ENCODE measurements at regions not wholly inside any gene's neighbourhood (a gene's known extent, or its start where the extent isn't known, plus 50 kb on each side); places are given as distances from the start of the nearest gene placed in this dataset.

GRCh38 chr11:79956061-79956460 lies 515.2 kb upstream of the TENM4 start:
- WGBS (ENCODE audit: low lambda C conversion rate), result 14% methylated on average over 4 of the region's 4 CpGs
- FAIRE-seq (no peak), DNase-seq (ENCODE audit: low spot score) (no peak), ATAC-seq (no peak)
- Histone ChIP-seq H2AFZ (ENCODE audit: low read length) (no peak overlapping the region), H3K27me3 (ENCODE audit: control insufficient read depth in 1 of 2, insufficient read depth in 2 of 2, low read length in 2 of 2) (no peaks in the 10 kb centered on the region), H3K27ac (ENCODE audit: extremely low read length, insufficient read depth, low read length) (no peak overlapping the region), H3K4me1 (ENCODE audit: insufficient read depth, low read length) (no peaks in the 10 kb centered on the region), H4K20me1 (ENCODE audit: insufficient read depth, low read length) (no peaks in the 10 kb centered on the region), H3K4me2 (ENCODE audit: low read depth, low read length) (no peak overlapping the region), H3K9ac (ENCODE audit: insufficient read depth, low read depth, low read length) (no peak overlapping the region), H3K36me3 (replicated peaks in 1 of 2; ENCODE audit: control insufficient read depth in 1 of 2, insufficient read depth in 2 of 2, low read length in 2 of 2) (no peaks in the 10 kb centered on the region), H3K4me3 (replicated peaks in 1 of 3; ENCODE audit: insufficient read depth in 1 of 3, low read depth in 2 of 3, low read length in 3 of 3) (no peak overlapping the region), H3K79me2 (ENCODE audit: insufficient read depth, low read length) (no peaks in the 10 kb centered on the region), H3K9me3 (ENCODE audit: low read length) (peaks cover 40% of the 10 kb centered on the region)
- ChIA-PET POLR2A (no interaction called here), CTCF (ENCODE audit: low intra/inter-chr PET ratio, low total read pairs) (no interaction called here)
- intact Hi-C loops (cut with micrococcal nuclease; ENCODE audit: unreplicated experiment), result no loop called here
- TF ChIP-seq PBX2 (CRISPR knock-in tag; IDR thresholded peaks at IDR 0.05) (no peak), MEF2D (CRISPR knock-in tag; IDR thresholded peaks at IDR 0.05) (no peak), ESRRA (CRISPR knock-in tag; IDR thresholded peaks at IDR 0.05; ENCODE audit: low read depth) (no peak), ZNF333 (CRISPR knock-in tag; IDR thresholded peaks at IDR 0.05; ENCODE audit: borderline replicate concordance) (no peak), SETDB1 (CRISPR knock-in tag; IDR thresholded peaks at IDR 0.05; ENCODE audit: borderline replicate concordance) (no peak), ZKSCAN1 (IDR thresholded peaks at IDR 0.05; ENCODE audit: low read length) (no peak), ZBTB7B (CRISPR knock-in tag; IDR thresholded peaks at IDR 0.05) (no peak), ATF6 (CRISPR knock-in tag; conservative IDR thresholded peaks at IDR 0.05) (no peak), NRL (CRISPR knock-in tag; IDR thresholded peaks at IDR 0.05; ENCODE audit: borderline replicate concordance) (no peak), ONECUT2 (CRISPR knock-in tag; IDR thresholded peaks at IDR 0.05) (no peak), BCL3 (CRISPR knock-in tag; IDR thresholded peaks at IDR 0.05) (no peak), ZNF790 (CRISPR knock-in tag; IDR thresholded peaks at IDR 0.05; ENCODE audit: borderline replicate concordance) (no peak), ZNF460 (CRISPR knock-in tag; IDR thresholded peaks at IDR 0.05; ENCODE audit: borderline replicate concordance) (no peak)
- TF ChIP-seq, protein P1, sequence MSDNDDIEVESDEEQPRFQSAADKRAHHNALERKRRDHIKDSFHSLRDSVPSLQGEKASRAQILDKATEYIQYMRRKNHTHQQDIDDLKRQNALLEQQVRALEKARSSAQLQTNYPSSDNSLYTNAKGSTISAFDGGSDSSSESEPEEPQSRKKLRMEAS (IDR thresholded peaks at IDR 0.05), result no peak
- BruUV-seq (replicated peaks), result no TSS peak
- in situ Hi-C loops (cut with HindIII; ENCODE audit: extremely low pct_ligation_motif_present, low pct_unique_long_range_greater_than_20kb), result no loop called here
